GM12878 (cell line): ENCODE measurements at regions not wholly inside any gene's neighbourhood (a gene's known extent, or its start where the extent isn't known, plus 50 kb on each side); places are given as distances from the start of the nearest gene placed in this dataset.

Source experiments
- EP300 ChIP-seq, 2 experiments: fragments of 150-350 bp in 1 of 2; IDR thresholded peaks; 2 replicates each; pipeline ENCODE4 v1.6.1; 2011 to 2012; ENCODE audit warnings: low read depth in 2 of 2, low read length in 2 of 2, borderline replicate concordance in 1 of 2, improper control_type of control experiment in 1 of 2, inconsistent platforms in 1 of 2; ENCODE audit not compliant: control insufficient read depth in 1 of 2
- NFYB ChIP-seq: IDR thresholded peaks from 2 replicates; pipeline ENCODE4 v1.6.1; 2011; ENCODE audit warnings: low read depth, mild to moderate bottlenecking, low read length, improper control_type of control experiment, moderate library complexity; ENCODE audit not compliant: insufficient read depth
- POLR2A ChIP-seq: IDR thresholded peaks from 2 replicates; pipeline ENCODE4 v1.6.1; 2011; ENCODE audit warnings: low read depth, mild to moderate bottlenecking, low read length
- PRDM15 ChIP-seq: fragments of 450-650 bp; formaldehyde crosslinking; IDR thresholded peaks from 2 replicates; pipeline ENCODE4 v1.4.0; 2020; ENCODE audit warnings: mild to moderate bottlenecking, moderate library complexity
- RCOR1 ChIP-seq: conservative IDR thresholded peaks from 2 replicates; pipeline ENCODE4 v1.6.1; 2012; ENCODE audit warnings: low read depth, low read length, improper control_type of control experiment
- RFX5 ChIP-seq: IDR thresholded peaks from 2 replicates; pipeline ENCODE4 v1.6.1; 2011; ENCODE audit warnings: low read depth, low read length, improper control_type of control experiment
- SIN3A ChIP-seq: IDR thresholded peaks from 2 replicates; pipeline ENCODE4 v1.6.1; 2012; ENCODE audit warnings: low read depth, low read length, improper control_type of control experiment
- SMARCA5 ChIP-seq: fragments of 450-650 bp; IDR thresholded peaks from 2 replicates; pipeline ENCODE4 v1.6.1; 2017; ENCODE audit warnings: mild to moderate bottlenecking
- SMC3 ChIP-seq: IDR thresholded peaks from 2 replicates; pipeline ENCODE4 v1.6.1; 2011; ENCODE audit warnings: low read length, improper control_type of control experiment, borderline replicate concordance
- SP1 ChIP-seq: IDR thresholded peaks from one replicate; pipeline ENCODE4 v1.6.1; 2011; ENCODE audit warnings: low read depth, low read length
- TAF1 ChIP-seq: IDR thresholded peaks from 2 replicates; pipeline ENCODE4 v1.6.1; 2011; ENCODE audit warnings: mild to moderate bottlenecking, low read depth, low read length, borderline replicate concordance
- TBL1XR1 ChIP-seq: IDR thresholded peaks from 2 replicates; pipeline ENCODE4 v1.6.1; 2012; ENCODE audit warnings: low read depth, low read length, improper control_type of control experiment
- USF2 ChIP-seq: IDR thresholded peaks from 2 replicates; pipeline ENCODE4 v1.6.1; 2011; ENCODE audit warnings: low read depth, low read length, improper control_type of control experiment, borderline replicate concordance
- YY1 ChIP-seq: IDR thresholded peaks from 2 replicates; pipeline ENCODE4 v1.6.1; 2011; ENCODE audit warnings: low read depth, mild to moderate bottlenecking, low read length

GRCh38 chr1:36731226-36732014 lies 248.7 kb upstream of the CSF3R start:
- TF ChIP-seq SMARCA5 = no peak
- TF ChIP-seq YY1 = no peak
- no peak for TF ChIP-seq SMC3
- no peak for TF ChIP-seq TBL1XR1
- no peak for TF ChIP-seq SP1
- TF ChIP-seq RFX5 = no peak
- no peak for TF ChIP-seq PRDM15
- TF ChIP-seq EP300 (IDR thresholded peaks at IDR 0.05; ENCODE audit: borderline replicate concordance in 1 of 2, control insufficient read depth in 1 of 2, low read depth in 2 of 2, low read length in 2 of 2) = no peak
- TF ChIP-seq TAF1 = no peak
- no peak for TF ChIP-seq SIN3A
- TF ChIP-seq RCOR1 = no peak
- no peak for TF ChIP-seq POLR2A
- no peak for TF ChIP-seq NFYB
- TF ChIP-seq USF2 = no peak
